CD4-positive, alpha-beta T cell treated with Interleukin-17A for 1 hour (primary cell): ENCODE measurements at regions not wholly inside any gene's neighbourhood (a gene's known extent, or its start where the extent isn't known, plus 50 kb on each side); places are given as distances from the start of the nearest gene placed in this dataset.
"Not testable (repeated sequence)": the region's sequence is repeated elsewhere in the genome, so short reads cannot be mapped to it uniquely, and the experiment has no call there.

Experiments
- DNase-seq: peaks from one replicate; pipeline ENCODE4 v3.0.0-alpha.2; 2020

DNA sequence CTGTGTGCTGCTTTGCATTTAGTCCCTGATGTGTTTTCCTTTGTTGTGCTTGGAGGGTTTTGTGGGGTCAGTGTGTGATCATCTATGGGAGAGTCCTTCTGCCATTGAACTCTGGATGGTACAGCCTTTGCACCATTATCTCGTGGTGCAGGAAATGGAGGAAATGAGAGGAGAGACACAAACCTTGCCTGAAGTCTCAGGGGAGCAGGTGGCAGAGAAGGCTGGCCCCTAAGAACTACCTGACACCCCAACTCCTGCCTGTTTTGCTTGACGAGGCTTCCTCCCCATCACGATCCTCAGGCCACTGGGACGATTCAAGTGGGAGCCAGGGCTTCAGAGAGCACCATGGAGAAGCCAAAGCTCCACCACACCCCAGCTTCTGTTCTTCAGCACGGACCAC lies 1316.4 kb downstream of the TBC1D22A start:
- no peak for DNase-seq

DNA sequence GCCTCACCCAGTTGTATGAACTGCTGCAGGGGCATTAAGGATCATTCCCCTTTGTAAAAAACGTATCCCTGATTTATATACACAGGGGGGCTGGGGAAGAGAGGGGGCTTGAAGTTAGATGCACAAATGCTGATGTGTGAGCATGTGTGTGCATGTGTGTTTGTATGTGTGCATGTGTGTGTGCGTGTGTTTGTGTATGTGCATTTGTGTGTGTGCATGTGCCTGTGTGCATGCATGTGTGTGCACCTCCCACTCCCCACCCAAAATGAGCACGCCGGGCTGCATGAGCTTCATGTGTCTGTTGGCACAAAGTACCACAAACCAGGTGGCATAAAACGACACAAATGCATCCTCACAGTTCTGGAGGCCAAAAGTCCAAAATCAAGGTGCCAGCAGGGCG lies 1315.2 kb downstream of the TBC1D22A start:
- no peak for DNase-seq

GRCh38 chr22:48076008-48076407 lies 1313.6 kb downstream of the TBC1D22A start:
- no peak for DNase-seq

- no peak for DNase-seq
Measured at GRCh38 chr22:48075604-48076003, 1313.2 kb downstream of the TBC1D22A start.

DNA sequence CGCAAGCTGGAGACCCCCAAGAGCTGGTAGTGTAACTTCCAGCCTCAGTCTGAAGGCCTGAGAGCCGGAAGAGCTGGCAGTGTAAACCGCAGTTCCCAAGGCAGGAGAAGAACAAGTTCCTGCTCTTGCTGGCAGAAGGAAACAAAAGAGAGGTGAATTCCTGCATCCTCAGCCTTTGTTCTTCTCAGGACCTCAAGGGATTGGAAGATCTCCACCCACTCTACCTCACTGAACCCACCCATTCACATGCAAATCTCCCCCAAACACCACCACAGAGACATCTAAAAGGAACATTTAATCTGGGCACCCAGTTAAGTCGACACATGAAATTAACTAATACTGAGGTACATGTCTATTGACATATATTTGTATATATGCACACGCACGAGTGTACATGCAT lies 1310.3 kb downstream of the TBC1D22A start:
- DNase-seq = no peak

GRCh38 chr22:48071828-48072227 lies 1309.4 kb downstream of the TBC1D22A start:
- no peak for DNase-seq

DNA sequence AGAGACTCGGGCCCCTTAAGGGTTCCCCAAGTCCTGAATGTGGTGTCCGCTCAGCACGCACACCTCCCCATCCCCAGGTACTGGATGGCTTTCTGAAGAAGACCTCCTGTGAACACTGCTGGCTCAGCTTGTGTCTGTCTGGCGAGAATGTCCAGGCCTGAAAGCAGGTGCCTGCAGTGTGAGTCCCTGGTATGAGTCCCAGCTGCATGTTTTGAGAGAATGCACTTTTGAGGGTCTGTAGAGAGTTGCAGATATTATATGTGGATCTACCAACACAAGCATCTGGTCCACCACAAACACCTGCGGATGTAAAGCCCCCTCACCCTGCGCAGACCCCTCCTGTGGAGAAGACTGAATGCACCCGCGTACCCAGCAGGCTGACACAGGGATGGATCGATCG lies 1308.9 kb downstream of the TBC1D22A start:
- DNase-seq = no peak

DNA sequence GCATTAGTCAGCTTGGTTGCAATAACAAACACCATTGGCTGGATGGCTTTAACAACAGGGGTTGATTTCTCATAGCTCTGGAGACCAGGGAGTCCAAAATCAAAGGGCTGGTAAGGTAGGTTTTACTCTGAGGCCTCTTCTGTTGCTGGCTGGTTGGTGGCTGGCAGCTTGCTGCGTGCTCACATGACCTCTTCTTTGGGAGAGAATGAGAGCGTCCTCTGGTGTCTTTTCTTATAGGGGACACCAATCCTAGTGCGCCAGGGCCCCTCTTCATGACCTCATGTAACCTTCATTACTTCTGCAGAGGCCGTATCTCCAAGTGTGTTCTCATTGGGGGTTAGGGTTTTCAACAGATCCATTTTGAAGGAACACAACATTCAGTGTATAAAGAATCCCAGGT lies 1308.3 kb downstream of the TBC1D22A start:
- DNase-seq = no peak

GRCh38 chr22:48070083-48070482 lies 1307.6 kb downstream of the TBC1D22A start:
- no peak for DNase-seq

DNA sequence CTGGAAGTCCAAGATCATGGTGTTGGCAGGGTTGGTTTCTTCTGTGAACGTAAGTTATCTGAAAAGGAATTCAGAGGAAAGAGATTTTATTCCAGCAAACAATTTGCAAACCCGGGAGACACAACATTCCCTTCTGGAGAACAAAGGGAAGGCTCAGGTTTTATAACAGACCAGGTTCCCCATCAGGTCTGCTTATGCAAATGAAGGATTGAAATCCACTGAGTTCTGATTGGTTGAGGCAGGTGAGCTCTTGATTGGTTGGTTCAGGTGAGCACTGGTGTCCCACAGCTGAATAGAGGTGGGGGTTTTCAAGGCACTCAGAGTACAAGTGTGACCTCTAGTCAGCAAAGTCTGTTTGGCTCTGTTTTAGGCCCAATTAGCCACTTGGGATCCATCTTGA lies 1306.8 kb downstream of the TBC1D22A start:
- DNase-seq = no peak

GRCh38 chr22:48068323-48068885 lies 1306.0 kb downstream of the TBC1D22A start:
- no peak for DNase-seq

DNA sequence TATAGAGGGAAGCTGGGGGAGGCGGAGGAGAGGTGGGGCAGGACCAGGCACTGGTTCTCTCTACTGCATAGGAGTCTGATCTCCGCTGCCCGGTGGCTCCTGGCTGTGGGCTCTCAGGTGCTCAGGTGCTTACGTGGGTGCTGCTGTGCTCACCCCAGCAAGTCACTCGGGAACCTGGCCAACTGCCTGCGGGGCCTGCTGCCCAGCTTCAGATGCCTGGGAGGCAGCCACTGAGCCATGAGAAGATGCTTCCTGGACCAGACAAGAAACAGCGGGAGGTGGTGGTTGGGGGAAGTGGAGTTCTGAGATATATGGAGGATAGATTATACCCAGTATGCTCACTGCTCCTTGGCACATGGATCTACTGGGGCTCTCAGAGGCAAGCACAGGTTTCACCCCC lies 1303.4 kb downstream of the TBC1D22A start:
- no peak for DNase-seq

GRCh38 chr22:48061726-48062125 lies 1299.3 kb downstream of the TBC1D22A start:
- no peak for DNase-seq

DNA sequence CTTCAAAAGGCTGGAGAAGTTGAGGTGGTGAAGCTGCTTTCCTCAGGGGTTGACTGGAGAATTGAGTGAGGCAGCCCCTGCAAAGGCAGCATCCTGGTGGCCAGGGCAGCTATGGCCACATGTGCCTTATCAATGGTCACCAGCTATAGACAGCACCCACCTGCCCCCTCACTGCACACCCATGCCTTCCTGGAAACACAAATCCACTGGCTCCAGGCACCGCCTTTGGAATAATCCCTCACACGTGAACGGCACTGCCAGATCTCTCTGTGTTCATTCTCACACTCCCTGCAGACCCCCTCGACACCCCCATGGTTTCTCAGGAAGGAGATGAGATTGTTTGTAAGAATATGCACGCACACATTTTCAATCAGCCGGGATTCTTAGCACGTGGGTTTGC lies 1297.8 kb downstream of the TBC1D22A start:
- no peak for DNase-seq

DNA sequence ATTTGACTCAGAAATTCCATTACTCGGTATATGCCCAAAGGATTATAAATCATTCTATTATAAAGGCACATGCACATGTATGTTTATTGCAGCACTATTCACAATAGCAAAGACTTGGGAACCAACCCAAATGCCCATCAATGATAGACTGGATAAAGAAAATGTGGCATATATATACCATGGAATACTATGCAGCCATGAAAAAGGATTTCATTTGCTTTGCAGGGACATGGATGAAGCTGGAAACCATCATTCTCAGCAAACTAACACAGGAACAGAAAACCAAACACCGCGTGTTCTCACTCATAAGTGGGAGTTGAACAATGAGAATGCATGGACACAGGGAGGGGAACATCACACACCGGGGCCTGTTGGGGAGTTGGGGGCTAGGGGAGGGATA lies 1297.1 kb downstream of the TBC1D22A start:
- DNase-seq = not testable (repeated sequence)

DNA sequence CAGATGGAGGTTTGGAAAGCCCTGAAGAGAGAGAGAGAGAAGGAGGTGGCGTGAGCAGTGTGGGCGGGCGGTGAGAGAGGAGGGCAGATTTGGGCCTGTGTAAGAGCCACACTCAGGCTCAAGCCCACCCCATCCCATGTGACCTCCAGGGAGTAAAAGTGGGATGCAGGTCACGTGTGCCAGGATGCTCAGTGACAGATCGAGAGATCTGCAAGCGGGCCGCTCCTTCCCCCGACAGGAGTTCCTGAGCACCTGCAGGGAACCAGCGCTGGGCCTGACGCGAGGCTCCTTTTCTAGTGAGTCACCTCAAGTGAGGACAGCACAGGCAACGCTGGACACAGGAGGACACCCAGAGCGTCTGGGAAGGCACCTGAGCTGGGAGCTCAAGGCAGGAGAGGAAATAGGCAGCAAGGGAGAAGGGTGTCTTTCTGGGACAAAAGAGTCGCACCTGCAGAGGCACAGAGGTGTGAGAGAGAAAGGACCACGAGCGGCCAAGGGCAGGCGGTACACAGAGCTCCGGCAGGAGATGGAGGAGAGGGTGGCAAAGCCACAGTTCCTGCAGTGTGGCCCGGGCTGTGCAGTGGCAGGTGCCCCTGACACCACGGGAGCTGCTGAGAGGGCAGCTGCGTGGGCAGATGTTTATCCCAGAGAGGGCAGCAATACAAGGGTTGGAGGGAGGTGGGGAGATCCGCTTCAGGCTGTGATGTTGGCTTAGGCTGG lies 1294.8 kb downstream of the TBC1D22A start:
- no peak for DNase-seq

GRCh38 chr22:48055827-48056226 lies 1293.4 kb downstream of the TBC1D22A start:
- no peak for DNase-seq

DNA sequence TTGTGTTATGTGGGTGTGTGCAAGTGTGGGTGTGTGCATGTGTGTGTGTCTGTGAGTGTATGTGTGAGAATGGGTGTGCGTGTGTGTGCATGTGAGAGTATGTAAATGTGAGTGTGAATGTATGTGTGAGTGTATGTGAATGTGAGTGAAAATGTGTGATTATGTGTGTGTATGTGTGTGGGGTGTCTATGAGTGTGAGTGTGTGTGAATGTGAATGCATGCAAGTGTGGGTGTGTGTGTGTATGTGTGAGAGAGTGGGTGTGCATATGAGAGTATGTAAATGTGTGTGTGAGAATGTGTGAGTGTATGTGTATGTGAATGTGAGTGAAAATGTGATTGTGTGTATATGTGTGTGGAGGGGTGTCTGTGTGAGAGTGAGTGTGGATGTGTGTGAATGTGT lies 1292.7 kb downstream of the TBC1D22A start:
- DNase-seq = no peak

DNA sequence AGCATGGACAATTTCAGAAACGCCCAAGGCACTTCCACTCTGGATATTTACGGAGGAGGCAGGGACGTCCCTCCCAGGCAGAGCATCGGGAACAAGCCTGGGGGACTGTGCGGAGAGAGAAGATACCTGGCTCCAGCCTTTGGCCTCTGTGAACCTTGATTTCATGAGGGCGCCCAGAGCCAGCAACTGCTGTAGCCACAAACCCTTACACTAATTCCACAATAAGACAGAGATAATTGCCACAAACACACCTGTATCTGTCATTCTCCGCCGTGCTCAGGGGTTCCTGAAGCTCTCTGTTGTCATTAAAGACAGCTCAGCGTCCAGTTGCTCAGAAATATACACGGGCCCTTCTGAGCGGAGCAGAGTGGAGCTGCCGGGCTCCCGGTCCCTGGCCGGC lies 1292.1 kb downstream of the TBC1D22A start:
- no peak for DNase-seq

- no peak for DNase-seq
Measured at GRCh38 chr22:48053973-48054372, 1291.5 kb downstream of the TBC1D22A start.

DNA sequence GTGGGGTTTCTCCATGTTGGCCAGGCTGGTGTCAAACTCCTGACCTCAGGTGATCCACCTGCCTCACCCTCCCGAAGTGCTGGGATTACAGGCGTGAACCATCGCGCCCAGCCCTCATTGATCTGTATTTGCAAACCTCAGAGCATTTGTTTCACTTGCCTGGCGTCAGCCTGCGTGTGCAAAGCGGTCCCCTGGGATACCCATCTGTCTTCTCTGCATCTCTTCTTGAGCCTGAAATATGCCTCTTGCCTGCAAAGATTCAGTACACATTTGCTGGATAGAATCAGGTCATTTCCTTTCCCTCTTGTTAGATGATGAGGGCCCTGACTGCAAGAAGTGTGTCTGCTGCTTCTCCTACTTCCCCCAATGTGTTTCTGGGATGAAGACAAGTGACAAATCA lies 1291.0 kb downstream of the TBC1D22A start:
- DNase-seq = no peak

DNA sequence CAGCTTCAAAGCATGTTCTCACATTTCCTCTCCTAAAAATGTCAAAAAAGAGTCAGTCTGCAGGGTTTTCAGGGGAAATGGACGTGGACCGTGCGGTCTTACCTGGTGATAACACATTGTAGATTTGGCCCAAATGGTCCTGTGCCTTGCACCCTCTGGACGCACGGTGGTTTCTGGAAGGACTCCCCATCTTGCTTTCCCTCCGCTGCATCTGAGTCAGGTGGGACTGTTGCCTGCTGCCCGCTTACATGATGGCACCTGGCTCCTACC lies 1290.1 kb downstream of the TBC1D22A start:
- DNase-seq = no peak

DNA sequence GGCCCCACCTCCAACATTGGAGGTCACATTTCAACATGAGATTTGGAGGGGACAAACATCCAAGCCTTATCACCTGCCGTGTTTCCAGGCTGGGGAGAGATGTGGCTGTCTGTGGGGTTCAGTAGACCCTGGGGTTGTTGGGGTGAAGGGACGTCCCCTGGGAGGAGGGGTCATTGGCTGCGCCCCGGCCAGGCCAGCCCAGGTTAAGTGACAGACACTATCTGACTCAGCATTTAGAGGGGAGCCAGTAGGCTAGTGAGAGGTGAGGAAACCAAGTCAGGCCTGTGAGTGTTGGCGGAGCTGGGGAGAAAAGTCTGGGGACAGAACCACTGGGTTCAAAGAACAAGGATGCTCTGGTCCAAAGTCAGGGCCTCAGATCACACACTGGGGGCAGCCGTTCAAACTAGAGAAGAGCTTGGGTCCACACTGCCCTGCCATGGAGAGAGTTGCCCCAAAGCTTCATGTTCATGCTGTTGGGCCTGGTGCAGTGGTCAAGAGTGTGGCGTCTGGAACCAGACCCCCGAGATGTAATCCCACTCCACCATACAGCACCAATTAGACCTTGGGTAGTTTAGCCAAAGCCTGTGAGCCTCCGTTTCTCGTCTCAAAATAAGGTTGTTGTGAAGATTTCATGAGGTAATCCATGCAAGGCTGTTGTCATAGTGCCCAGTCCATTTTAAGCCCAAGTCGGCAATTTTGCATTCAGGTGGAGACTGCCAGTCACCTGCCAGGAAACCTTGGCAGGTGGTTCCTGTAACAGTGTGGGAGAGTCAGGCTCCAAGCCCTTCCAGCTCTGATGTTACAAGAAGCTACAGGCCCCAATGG lies 1289.6 kb downstream of the TBC1D22A start:
- no peak for DNase-seq

GRCh38 chr22:48050836-48051235 lies 1288.4 kb downstream of the TBC1D22A start:
- no peak for DNase-seq

DNA sequence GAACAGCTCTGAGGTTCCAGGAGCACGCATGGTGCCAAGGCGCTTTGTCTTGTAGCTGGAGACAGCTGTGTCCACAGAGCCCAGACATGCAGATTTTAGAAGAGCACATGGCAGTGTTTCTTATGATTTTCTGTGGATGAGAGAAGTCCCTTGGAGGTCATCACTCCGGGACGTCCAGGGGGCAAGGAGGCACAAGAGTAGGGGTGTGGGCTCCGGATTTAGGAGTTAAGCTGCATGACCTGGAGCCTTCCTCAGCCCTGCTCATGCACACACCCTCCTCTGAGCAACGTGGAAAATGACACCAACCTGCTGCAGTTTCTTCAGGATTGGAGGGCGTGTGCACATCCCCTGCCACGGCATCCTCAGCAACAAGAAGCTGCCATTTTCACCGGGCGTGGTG lies 1286.7 kb downstream of the TBC1D22A start:
- no peak for DNase-seq
